Kidney (tissue), 13 donors: ENCODE measurements at regions not wholly inside any gene's neighbourhood (a gene's known extent, or its start where the extent isn't known, plus 50 kb on each side); places are given as distances from the start of the nearest gene placed in this dataset.

Experiments used
- DNase-seq, 5 donors: peaks; one replicate each; pipeline ENCODE4 v3.0.0-alpha.2; 2013 to 2020
- FAIRE-seq: peaks from 2 replicates; lab custom pipeline; 2012; peaks lifted over from hg19 to GRCh38; lab: Jason Lieb, UNC
- H3K27ac ChIP-seq, 2 donors: one replicate each; pipeline ENCODE4 v1.7.0; 2013; ENCODE audit warnings: low read depth in 2 of 2, low read length in 2 of 2, inconsistent platforms in 1 of 2
- H3K27me3 ChIP-seq: one replicate; pipeline ENCODE4 v1.7.1; 2013; ENCODE audit warnings: low read length, inconsistent platforms; ENCODE audit not compliant: control insufficient read depth, insufficient read depth
- H3K36me3 ChIP-seq, 3 donors: one replicate each; pipeline versions ENCODE4 v1.7.0 to v1.7.1; 2013; ENCODE audit warnings: low read length in 3 of 3, control low read depth in 1 of 3, inconsistent platforms in 1 of 3; ENCODE audit not compliant: insufficient read depth in 3 of 3, control insufficient read depth in 2 of 3
- H3K4me1 ChIP-seq, 3 donors: one replicate each; pipeline versions ENCODE4 v1.7.0 to v1.7.1; 2013; ENCODE audit warnings: low read length in 3 of 3, inconsistent platforms in 1 of 3, low read depth in 1 of 3; ENCODE audit not compliant: control insufficient read depth in 2 of 3, insufficient read depth in 2 of 3
- H3K4me3 ChIP-seq, 3 donors: one replicate each; pipeline versions ENCODE4 v1.7.0 to v1.8.1; 2013; ENCODE audit warnings: low read length in 3 of 3, control low read depth in 1 of 3, inconsistent platforms in 1 of 3
- H3K9ac ChIP-seq, 3 donors: one replicate each; pipeline versions ENCODE4 v1.7.0 to v1.7.1; 2013; ENCODE audit warnings: low read length in 3 of 3, control low read depth in 1 of 3, inconsistent platforms in 1 of 3
- H3K9me3 ChIP-seq, 3 donors: one replicate each; pipeline versions ENCODE4 v1.7.0 to v1.7.1; 2013; ENCODE audit warnings: low read length in 3 of 3, control low read depth in 1 of 3, inconsistent platforms in 1 of 3; ENCODE audit not compliant: control insufficient read depth in 2 of 3, insufficient read depth in 1 of 3
- CTCF ChIP-seq: IDR thresholded peaks from 3 replicates; pipeline ENCODE4 v1.5.1; 2012; ENCODE audit warnings: mild to moderate bottlenecking, moderate library complexity, borderline replicate concordance; ENCODE audit not compliant: insufficient read depth; ENCODE audit errors: extremely low read depth
- intact Hi-C: fragments of 100-400 bp; cut with DNase I; formaldehyde crosslinking; loops from one replicate; pipeline ENCODE4 v1.11.1; 2022
- donor health status: control.
- donor health status: control.
- donor health status: control.
- donor health status: control.
- donor health status: control.
- donor health status: DM: yes; HTN: yes; CAD: no.
- donor health status: Normal renal cell carcinoma (clear cell type).

- peak in 4 of 5 donors; percentile 63 to 82 (median 74) for DNase-seq
These were observed 246.5 kb downstream of the TOMM20 start for GRCh38 chr1:234881893-234882771.

GRCh38 chr1:234879147-234880080, 249.2 kb downstream of the TOMM20 start:
- TF ChIP-seq CTCF = no peak
- no peak overlapping the region for H3K4me3 ChIP-seq
- H3K9ac ChIP-seq = no peak overlapping the region
- no peaks in the 10 kb centered on the region for H3K9me3 ChIP-seq
- no peak overlapping the region for H3K27ac ChIP-seq
- intact Hi-C loops = no loop called here
- peaks cover 0 to 6% (median 4%) of the 10 kb centered on the region in 3 donors for H3K4me1 ChIP-seq
- DNase-seq = peak in 3 of 5 donors; percentile 43 to 74 (median 69)
- no peaks in the 10 kb centered on the region for H3K27me3 ChIP-seq
- no peaks in the 10 kb centered on the region for H3K36me3 ChIP-seq
- FAIRE-seq = no peak

More at GRCh38 chr1:234881893-234882771, 246.5 kb downstream of the TOMM20 start:
- TF ChIP-seq CTCF = no peak
- H3K9ac ChIP-seq = no peak overlapping the region
- no peaks in the 10 kb centered on the region for H3K9me3 ChIP-seq
- H3K4me3 ChIP-seq = no peak overlapping the region
- intact Hi-C loops = no loop called here
- H3K27ac ChIP-seq = no peak overlapping the region
- H3K4me1 ChIP-seq = peaks cover 4 to 7% (median 4%) of the 10 kb centered on the region in 3 donors
- H3K27me3 ChIP-seq = no peaks in the 10 kb centered on the region
- H3K36me3 ChIP-seq = no peaks in the 10 kb centered on the region
- no peak for FAIRE-seq

- intact Hi-C loops = no loop called here
- TF ChIP-seq CTCF = no peak
- FAIRE-seq (no peak), DNase-seq (no peak)
- no peaks in the 10 kb centered on the region for H3K9me3 ChIP-seq
- H3K36me3 ChIP-seq = no peaks in the 10 kb centered on the region
- peaks cover 0 to 6% (median 4%) of the 10 kb centered on the region in 3 donors for H3K4me1 ChIP-seq
- no peak overlapping the region for H3K9ac ChIP-seq
- no peak overlapping the region for H3K27ac ChIP-seq
- H3K4me3 ChIP-seq = no peak overlapping the region
- no peaks in the 10 kb centered on the region for H3K27me3 ChIP-seq
These were observed 250.3 kb downstream of the TOMM20 start for GRCh38 chr1:234878288-234878687.
